DND-41 (cell line): ENCODE measurements at regions not wholly inside any gene's neighbourhood (a gene's known extent, or its start where the extent isn't known, plus 50 kb on each side); places are given as distances from the start of the nearest gene placed in this dataset.

ENCODE experiments used
- CTCF ChIP-seq: IDR thresholded peaks from 2 replicates; pipeline ENCODE4 v1.5.1; 2012; ENCODE audit warnings: borderline replicate concordance, low read length, moderate library complexity, mild to moderate bottlenecking; ENCODE audit not compliant: poor library complexity, severe bottlenecking; ENCODE audit errors: extremely low read depth
- EZH2 ChIP-seq: IDR thresholded peaks from 3 replicates; pipeline ENCODE4 v1.6.1; 2012; ENCODE audit warnings: borderline replicate concordance, low read depth, mild to moderate bottlenecking, moderate library complexity, low read length, inconsistent platforms; ENCODE audit not compliant: severe bottlenecking

GRCh38 chr1:78387201-78387600 is 103.6 kb upstream of the PTGFR start:
- TF ChIP-seq EZH2 (no peak), CTCF (no peak)
